GM23338 (cell line): ENCODE measurements at regions not wholly inside any gene's neighbourhood (a gene's known extent, or its start where the extent isn't known, plus 50 kb on each side); places are given as distances from the start of the nearest gene placed in this dataset.

Experiments used
- ATAC-seq: fragments of 200-7000 bp; cut with Tn5 transposase; 3 replicates; pipeline ENCODE4 v1.9.1; 2020
- DNase-seq: peaks from one replicate; pipeline ENCODE4 v3.0.0-alpha.2; 2015; ENCODE audit warnings: low spot score
- H2AFZ ChIP-seq: fragments of 200-600 bp; sonication (generic); 2 replicates; pipeline ENCODE4 v1.8.0; 2016; ENCODE audit warnings: antibody characterized with exemption, mild to moderate bottlenecking, moderate library complexity
- H3F3A ChIP-seq: fragments of 200-600 bp; sonication (generic); replicated peaks from 2 replicates; pipeline ENCODE4 v1.8.0; 2017; ENCODE audit warnings: antibody characterized with exemption, mixed run types, low read depth
- H3K27ac ChIP-seq: fragments of 200-600 bp; sonication (generic); 2 replicates; pipeline ENCODE4 v1.6.1; 2016; ENCODE audit warnings: low read depth
- H3K27me3 ChIP-seq: fragments of 200-600 bp; sonication (generic); 2 replicates; pipeline ENCODE4 v1.8.0; 2016; ENCODE audit warnings: mild to moderate bottlenecking, mixed run types, moderate library complexity; ENCODE audit not compliant: insufficient read depth
- H3K36me3 ChIP-seq: fragments of 200-600 bp; sonication (generic); 2 replicates; pipeline ENCODE4 v1.8.0; 2016; ENCODE audit warnings: mild to moderate bottlenecking; ENCODE audit not compliant: insufficient read depth
- H3K4me1 ChIP-seq: fragments of 200-600 bp; sonication (generic); 2 replicates; pipeline ENCODE4 v1.8.0; 2016; ENCODE audit warnings: mild to moderate bottlenecking, moderate library complexity; ENCODE audit not compliant: insufficient read depth
- H3K4me2 ChIP-seq: fragments of 200-600 bp; sonication (generic); 2 replicates; pipeline ENCODE4 v1.7.1; 2017; ENCODE audit warnings: mixed run types
- H3K4me3 ChIP-seq: fragments of 200-600 bp; sonication (generic); 2 replicates; pipeline ENCODE4 v1.6.1; 2016; ENCODE audit warnings: mixed run types
- H3K79me2 ChIP-seq: fragments of 200-600 bp; sonication (generic); replicated peaks from 2 replicates; pipeline ENCODE4 v1.8.0; 2017; ENCODE audit warnings: mild to moderate bottlenecking; ENCODE audit not compliant: insufficient read depth
- H3K9me2 ChIP-seq: fragments of 200-600 bp; sonication (generic); 2 replicates; pipeline ENCODE4 v1.8.0; 2017; ENCODE audit not compliant: insufficient read depth
- H4K20me1 ChIP-seq: fragments of 200-600 bp; sonication (generic); replicated peaks from 2 replicates; pipeline ENCODE4 v1.8.0; 2017; ENCODE audit warnings: mild to moderate bottlenecking; ENCODE audit not compliant: insufficient read depth
- H3K27ac Mint-ChIP-seq: 2 replicates; pipeline ENCODE4 v1.8.0; 2020; ENCODE audit warnings: inconsistent platforms, mild to moderate bottlenecking, moderate library complexity, mixed read lengths
- H3K27me3 Mint-ChIP-seq: 3 replicates; pipeline ENCODE4 v1.8.0; 2022; ENCODE audit warnings: low read depth, mild to moderate bottlenecking, moderate library complexity, mixed read lengths, inconsistent platforms; ENCODE audit not compliant: insufficient read depth, poor library complexity
- H3K36me3 Mint-ChIP-seq: 3 replicates; pipeline ENCODE4 v1.8.0; 2021; ENCODE audit warnings: low read depth, mild to moderate bottlenecking, inconsistent platforms, moderate library complexity, mixed read lengths
- H3K4me1 Mint-ChIP-seq: 3 replicates; pipeline ENCODE4 v1.8.0; 2020; ENCODE audit warnings: mild to moderate bottlenecking, inconsistent platforms, mixed read lengths
- H3K4me3 Mint-ChIP-seq: 3 replicates; pipeline ENCODE4 v1.8.0; 2021; ENCODE audit warnings: moderate library complexity, mild to moderate bottlenecking, inconsistent platforms, mixed read lengths
- H3K9me3 Mint-ChIP-seq: 3 replicates; pipeline ENCODE4 v1.8.0; 2020; ENCODE audit warnings: moderate library complexity, mild to moderate bottlenecking, inconsistent platforms, mixed read lengths
- ETS1 ChIP-seq: IDR thresholded peaks from 2 replicates; pipeline ENCODE4 v1.6.1; 2016; ENCODE audit warnings: antibody characterized with exemption
- EZH2phosphoT487 ChIP-seq: fragments of 200-600 bp; sonication (generic); IDR thresholded peaks from one replicate; pipeline ENCODE4 v1.8.1; 2018; ENCODE audit warnings: antibody characterized with exemption; ENCODE audit not compliant: unreplicated experiment
- JUNB ChIP-seq: IDR thresholded peaks from one replicate; pipeline ENCODE4 v1.6.1; 2016; ENCODE audit warnings: antibody characterized with exemption; ENCODE audit not compliant: unreplicated experiment
- NANOG ChIP-seq: IDR thresholded peaks from 2 replicates; pipeline ENCODE4 v1.6.1; 2016; ENCODE audit warnings: antibody characterized with exemption, borderline replicate concordance
- REST ChIP-seq: IDR thresholded peaks from one replicate; pipeline ENCODE4 v1.6.1; 2018; ENCODE audit warnings: antibody characterized with exemption; ENCODE audit not compliant: unreplicated experiment
- STAT1 ChIP-seq: IDR thresholded peaks from one replicate; pipeline ENCODE4 v1.6.1; 2016; ENCODE audit warnings: antibody characterized with exemption; ENCODE audit not compliant: unreplicated experiment
- ZNF114 ChIP-seq: fragments of 250-450 bp; sonication (Bioruptor Pico); IDR thresholded peaks from 2 replicates; pipeline ENCODE4 v1.5.0; 2020; ENCODE audit warnings: mild to moderate bottlenecking, moderate library complexity

GRCh38 chr18:64519201-64519600, 370.3 kb upstream of the LINC00305 start:
- Histone ChIP-seq H3K4me3 (no peak overlapping the region), H3K9me2 (peaks cover 10% of the 10 kb centered on the region), H3K27ac (no peak overlapping the region), H3K79me2 (no peaks in the 10 kb centered on the region), H3F3A (no peaks in the 10 kb centered on the region), H3K4me2 (no peak overlapping the region), H4K20me1 (no peaks in the 10 kb centered on the region), H3K36me3 (no peaks in the 10 kb centered on the region), H3K4me1 (no peaks in the 10 kb centered on the region; the same call in 1 of the 2 replicates), H2AFZ (no peak overlapping the region), H3K27me3 (no peaks in the 10 kb centered on the region)
- Mint-ChIP-seq H3K4me1 (0 out of 3 replicates have a peak, but pooled peaks cover 3% of the 10 kb centered on the region), H3K27me3 (no peaks in the 10 kb centered on the region), H3K36me3 (peaks cover 10% of the 10 kb centered on the region; the same call in 2 of the 3 replicates), H3K4me3 (no peak overlapping the region), H3K27ac (no peak overlapping the region), H3K9me3 (no peaks in the 10 kb centered on the region; the same call in 2 of the 3 replicates)
- ATAC-seq (no peak), DNase-seq (no peak)
- TF ChIP-seq REST (no peak), EZH2phosphoT487 (no peak), JUNB (no peak), STAT1 (no peak)

GRCh38 chr18:64518191-64518590, 369.3 kb upstream of the LINC00305 start:
- H3K4me2 ChIP-seq = no peak overlapping the region
- H3K4me3 ChIP-seq = no peak overlapping the region
- no peak overlapping the region for H3K4me3 Mint-ChIP-seq
- no peaks in the 10 kb centered on the region for H4K20me1 ChIP-seq
- H3K27me3 Mint-ChIP-seq = no peaks in the 10 kb centered on the region
- peaks cover 10% of the 10 kb centered on the region; the same call in 2 of the 3 replicates for H3K36me3 Mint-ChIP-seq
- peaks cover 10% of the 10 kb centered on the region for H3K9me2 ChIP-seq
- ATAC-seq (no peak), DNase-seq (no peak)
- H3K27me3 ChIP-seq = no peaks in the 10 kb centered on the region
- no peaks in the 10 kb centered on the region for H3K36me3 ChIP-seq
- no peaks in the 10 kb centered on the region; the same call in 1 of the 2 replicates for H3K4me1 ChIP-seq
- TF ChIP-seq NANOG (no peak), EZH2phosphoT487 (no peak), ZNF114 (CRISPR knock-in tag) (no peak), ETS1 (no peak)
- no peak overlapping the region for H2AFZ ChIP-seq
- no peaks in the 10 kb centered on the region; the same call in 2 of the 3 replicates for H3K9me3 Mint-ChIP-seq
- no peaks in the 10 kb centered on the region for H3K79me2 ChIP-seq
- no peak overlapping the region for H3K27ac ChIP-seq
- 0 out of 3 replicates have a peak, but pooled peaks cover 3% of the 10 kb centered on the region for H3K4me1 Mint-ChIP-seq
- H3K27ac Mint-ChIP-seq = no peak overlapping the region
- no peaks in the 10 kb centered on the region for H3F3A ChIP-seq
